GM18499 (cell line): ENCODE measurements at regions not wholly inside any gene's neighbourhood (a gene's known extent, or its start where the extent isn't known, plus 50 kb on each side); places are given as distances from the start of the nearest gene placed in this dataset.

Experiments used
- ATAC-seq: cut with Tn5 transposase; IDR thresholded peaks from one replicate; pipeline ENCODE4 v1.9.1; 2021; ENCODE audit warnings: moderate number of reproducible peaks; ENCODE audit not compliant: insufficient read depth, unreplicated experiment

DNA sequence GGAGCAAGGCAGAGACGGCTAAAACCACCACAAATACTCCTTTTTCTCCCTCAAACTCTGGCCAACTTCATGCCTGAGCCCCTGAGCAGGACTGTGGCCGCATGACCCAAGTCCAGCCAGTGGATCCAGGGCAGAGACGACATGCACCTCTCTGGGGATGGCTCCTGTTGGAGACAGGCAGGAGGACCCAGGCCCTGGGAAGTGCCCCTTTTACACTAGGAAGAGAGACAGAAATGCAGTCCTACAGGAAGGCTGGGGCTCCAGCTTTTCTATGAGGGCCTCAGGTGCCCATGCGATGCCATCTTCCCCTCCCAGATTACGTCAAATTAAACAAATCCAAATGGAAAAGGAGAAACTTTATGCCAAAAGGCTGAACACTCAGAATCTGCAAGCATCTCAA lies 498.0 kb downstream of the BRD1 start:
- no peak for ATAC-seq

DNA sequence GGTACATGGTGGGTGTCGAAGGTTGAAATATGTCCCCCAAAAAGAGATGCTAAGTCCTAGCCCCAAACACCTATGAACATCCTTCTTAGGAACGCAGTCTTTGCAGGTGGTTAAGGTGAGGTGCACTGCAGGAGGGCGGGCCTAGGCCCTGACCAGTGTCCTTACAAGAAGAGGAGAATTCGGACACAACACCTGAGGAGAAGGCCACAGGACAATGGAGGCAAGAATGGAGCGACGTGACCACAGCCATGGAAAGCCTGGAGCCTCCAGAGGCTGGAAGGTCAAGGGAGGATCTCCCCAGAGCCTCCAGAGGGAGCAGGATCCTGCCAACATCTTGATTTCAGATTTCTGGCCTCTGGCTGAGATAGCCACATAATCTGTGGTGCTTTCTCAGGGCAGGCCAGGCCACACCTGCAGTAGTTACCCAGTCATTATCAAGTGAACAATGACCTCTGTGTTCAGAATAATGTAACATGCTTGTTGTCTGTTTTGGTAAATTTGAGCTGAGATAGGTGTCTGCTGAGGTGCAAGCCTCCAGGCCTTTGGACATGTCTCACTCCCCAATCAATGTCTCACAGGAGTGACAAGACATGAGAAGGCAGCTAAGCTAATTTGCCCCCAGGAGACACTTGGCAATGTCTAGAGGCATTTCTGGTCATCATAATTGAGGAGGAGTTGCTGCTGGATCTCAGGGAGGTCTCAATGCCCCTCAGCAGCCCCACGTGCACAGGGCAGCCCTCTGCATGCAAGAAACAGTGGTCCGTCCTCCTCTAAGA lies 498.9 kb downstream of the BRD1 start:
- no peak for ATAC-seq

DNA sequence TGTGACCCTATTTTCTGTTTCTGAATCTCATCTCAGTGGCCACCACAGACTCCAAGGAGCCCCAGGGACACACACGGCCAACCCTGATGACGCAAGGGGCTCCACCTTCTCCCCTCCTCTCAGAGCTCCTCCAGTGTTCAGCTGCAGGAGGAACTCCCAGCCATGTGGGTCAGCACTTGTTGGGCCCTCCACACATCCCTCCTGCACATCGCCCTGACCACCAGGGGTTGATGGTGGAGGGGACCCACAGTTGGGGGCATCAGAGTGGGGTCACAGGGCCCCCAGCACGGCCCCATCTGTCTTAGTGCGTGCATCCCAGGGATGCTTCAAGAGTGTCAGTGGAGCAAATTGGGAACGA lies 499.6 kb downstream of the BRD1 start:
- ATAC-seq: no peak

DNA sequence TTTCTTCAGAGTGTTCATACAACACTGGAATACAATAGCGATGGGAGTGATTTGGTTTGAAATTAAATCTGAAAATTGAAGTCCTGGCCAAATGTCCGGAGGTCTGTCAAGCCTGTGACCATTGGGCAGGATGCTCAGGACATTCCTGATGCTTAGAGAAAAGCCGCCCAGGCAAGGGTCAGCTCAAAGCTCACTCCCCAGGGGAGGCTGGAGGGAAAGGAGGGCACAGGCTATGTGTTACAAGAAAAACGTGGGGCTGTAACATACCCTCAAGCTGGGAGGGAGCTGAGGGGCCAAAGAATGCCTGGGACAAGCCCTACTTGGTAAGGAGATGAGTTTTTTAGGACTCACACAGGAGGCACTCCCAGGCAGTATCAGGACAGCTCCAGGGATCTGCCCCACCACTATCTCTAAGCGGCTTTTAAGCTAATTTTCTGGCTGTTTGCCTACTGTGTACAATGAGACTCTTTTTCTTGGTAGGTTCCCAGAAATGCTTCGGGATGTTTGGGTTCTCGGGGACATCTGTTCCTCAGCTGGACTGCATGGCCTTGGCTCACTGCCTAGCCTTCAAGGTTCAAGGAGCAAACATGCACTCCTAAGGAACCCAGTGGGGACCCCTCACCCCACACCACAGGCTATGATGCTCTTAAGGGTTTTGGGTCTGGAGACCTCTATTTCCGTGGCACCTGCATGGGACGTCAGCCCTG lies 500.1 kb downstream of the BRD1 start:
- no peak for ATAC-seq

DNA sequence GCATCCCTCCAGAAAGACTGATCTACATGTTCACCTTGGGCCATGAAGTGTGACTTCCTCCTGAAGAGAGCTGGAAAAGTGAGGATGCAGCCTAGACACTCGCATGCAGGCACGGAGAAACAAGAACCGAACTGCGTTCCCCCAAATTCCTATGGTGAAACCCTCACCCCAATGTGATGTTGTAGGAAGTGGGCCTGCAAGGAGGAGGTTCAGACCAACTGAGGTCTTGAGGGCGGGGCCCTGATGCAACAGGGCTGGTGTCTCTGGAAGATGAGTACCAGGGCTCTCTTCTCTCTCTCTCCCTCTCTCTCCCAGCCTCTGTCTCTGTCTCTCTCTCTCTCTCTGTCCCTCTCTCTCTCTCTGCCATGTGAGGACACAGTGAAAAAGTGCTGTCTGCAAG lies 501.1 kb downstream of the BRD1 start:
- no peak for ATAC-seq

DNA sequence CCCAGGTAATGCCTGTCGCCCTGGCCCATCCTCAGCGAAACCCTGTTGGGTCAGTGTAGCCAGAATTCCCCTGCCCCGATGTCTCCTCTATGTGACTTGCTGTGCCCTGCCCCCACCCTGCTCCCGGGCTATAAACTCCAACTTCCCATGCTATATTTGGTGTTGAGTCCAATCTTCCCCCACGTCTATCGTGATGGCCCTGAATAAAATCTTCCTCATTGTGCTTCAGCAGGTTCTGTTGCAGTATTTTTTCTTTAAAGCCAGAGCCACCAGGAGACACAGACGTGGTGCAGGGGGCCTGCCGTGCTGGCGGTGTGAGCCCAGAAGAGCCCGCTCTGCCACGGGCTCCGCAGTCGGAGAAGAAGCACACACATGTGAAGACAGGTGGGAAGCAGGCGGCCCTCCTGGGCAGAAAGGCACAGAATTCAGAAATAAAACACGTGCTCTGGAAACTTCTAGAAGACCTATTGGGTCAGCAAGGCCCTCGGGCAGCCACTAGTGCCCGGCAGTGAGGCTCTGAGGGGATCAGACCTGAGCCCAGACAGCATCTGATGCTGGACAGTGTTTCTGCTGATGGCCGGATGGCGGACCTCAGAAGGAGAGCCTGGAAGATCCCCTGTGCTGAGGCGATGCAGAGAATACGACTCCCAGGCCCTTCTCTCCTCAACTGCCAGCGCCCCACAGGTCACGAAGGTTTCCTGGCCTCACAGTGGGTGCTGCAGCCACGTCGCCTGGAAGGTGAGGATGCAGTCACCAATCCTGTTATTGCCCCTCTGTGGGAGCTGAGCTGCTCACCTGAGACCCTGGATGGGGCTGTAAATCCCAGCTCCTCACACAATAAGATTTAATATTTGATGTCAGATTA lies 501.9 kb downstream of the BRD1 start:
- ATAC-seq: no peak

DNA sequence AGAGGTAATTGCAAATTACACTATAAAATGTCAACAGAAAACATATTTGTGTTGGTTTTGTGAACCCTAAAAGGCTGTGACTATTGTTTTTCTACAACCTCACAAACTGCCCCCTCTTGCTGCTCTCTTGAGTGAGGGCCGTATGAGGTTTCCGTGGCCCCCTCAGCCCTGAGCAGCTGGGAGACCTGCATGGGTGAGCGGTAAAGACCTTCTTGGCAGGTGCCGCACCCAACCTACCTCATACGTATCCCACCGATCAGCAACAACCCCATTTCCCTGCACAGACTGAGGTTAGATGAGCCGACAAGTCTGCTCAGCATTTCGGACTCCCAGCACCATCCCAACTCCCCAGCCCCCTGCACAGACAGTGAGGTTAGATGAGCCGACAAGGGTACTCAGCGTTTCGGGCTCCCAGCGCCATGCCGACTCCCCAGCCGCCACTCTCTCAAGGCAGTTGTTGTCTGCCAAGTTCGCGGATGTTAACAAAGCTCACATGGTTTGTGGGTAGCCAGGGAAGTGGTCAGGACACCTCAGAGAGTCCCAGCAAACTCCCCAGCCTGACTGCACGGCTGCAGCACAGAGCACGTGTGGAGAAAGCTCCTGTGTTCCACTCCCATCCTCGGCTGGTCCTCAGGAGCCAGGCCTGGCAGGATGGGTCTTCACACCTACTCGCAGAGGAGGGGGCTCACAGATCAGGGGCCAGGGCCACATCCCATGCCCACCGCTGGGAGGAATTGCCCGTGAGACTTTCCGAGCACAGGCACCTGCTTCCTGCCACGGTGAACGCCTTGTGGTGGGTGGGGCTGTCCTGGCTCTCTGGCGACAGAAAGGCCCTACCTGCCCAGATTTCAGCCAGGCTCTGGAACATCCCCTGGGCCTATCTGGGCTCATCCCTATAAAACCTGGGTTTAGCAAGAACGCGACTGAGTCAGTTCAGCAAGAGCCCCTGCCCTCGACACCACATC lies 502.9 kb downstream of the BRD1 start:
- ATAC-seq: no peak

DNA sequence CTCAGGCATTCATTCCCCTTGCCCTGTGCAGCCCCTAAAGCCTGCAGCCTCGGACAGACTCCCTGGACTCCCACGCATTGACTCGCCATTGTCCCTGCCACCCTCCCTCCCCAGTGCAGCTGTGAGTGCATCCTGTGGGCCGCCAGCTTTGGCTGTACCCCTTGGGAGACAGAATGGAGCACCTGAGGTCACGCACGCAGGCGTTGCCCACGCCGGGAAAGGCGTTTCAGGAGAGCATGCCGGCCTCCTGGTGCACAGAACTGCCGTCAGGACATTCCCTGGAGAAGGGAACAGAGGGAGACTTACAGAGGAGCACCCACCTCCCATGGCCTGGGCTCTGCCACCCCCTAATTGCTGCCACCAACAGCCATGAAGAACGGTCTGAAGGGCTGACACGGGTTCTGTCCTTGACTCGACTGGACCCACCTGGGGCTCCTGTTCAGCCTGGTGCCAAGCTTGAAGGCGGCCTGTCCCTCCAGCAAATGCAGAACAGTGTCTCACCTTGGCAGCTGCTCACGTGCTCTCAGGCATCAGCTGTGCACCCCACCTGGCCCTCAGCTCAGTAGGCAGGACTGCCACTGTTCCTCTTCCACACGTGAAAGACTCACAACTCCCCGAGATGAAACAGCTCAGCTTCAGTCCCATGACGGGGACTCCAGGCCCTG lies 503.8 kb downstream of the BRD1 start:
- no peak for ATAC-seq

DNA sequence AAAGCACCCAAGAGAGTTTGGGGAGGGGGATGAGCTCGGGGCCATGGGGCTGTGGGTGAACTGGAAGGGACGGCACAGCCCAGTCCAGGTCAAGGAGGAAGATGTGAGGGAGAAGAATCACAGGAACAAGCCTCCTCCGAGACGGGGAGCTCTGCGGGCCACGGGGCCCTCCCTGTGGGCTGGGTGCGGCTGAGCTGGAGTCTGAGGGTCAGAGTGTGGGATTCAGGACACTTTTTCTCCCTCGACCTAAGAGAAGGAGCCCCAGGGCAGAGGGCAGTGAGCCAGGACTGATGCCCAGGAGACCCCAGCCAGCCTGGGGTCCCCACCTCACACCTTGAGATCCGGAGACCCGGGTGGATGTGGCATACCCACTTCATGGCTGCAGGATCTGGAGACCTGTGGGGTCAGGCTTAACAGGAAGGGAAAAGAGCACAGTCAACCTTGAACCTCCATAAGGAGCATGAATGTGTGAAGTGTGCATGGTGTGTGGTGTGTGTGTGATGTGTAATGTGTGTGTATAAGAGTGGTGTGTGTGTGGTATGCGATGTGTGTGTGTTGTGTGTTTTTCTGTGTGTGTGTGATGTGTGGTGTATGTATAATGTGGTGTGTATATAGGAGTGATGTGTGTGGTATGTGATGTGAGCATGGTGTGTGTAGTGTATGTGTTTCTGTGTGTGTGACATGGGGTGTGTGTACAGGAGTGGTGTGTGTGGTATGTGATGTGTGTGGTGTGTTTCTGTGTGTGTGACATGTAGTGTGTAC lies 504.6 kb downstream of the BRD1 start:
- no peak for ATAC-seq

DNA sequence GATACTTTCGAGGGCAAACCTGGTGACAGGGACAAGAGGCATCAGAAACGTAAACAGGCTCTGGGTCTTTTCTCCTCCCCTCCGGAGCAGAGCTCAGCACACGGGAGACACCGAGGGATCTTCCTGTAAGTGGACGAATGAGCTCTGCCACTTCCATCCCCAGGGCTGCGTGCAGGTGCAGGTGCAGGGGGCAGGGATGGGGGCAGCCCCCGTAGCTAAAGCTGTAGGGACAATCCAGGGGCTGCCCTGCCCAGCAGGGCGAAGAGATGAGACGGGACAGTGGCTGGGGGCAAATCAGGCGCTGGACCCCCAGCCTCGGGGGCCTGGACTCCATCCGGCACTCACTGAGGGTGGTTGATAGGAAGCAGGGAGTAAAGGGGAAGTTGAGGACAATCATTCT lies 505.4 kb downstream of the BRD1 start:
- ATAC-seq: no peak

DNA sequence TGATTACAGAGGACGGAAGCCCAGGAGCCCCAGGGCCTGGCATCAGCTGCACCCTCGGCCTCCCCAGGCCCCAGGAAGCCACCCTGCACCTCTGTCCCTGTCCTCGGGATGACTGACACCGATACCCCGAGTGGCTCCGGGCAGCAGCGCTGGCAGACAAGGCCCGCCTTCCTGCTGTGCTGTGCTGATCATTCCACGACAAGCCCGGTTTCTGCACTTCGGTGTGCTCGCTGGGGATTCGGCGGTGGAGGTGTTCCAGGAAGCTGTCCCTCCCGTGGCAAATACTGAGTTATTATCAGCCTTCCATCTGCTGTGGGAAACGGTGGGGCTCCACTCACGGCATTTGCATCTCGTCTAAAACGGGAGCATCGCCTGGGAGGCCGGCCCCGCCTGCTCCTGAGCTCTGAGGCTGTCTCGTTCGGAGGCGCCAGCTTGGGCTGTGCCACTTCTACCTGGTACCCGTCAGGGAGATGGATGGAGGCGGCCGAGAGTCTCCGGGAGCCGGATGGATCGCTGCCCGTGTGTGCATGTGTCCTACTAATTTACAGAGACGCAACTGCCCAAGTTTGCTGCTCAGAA lies 506.1 kb downstream of the BRD1 start:
- ATAC-seq: no peak

DNA sequence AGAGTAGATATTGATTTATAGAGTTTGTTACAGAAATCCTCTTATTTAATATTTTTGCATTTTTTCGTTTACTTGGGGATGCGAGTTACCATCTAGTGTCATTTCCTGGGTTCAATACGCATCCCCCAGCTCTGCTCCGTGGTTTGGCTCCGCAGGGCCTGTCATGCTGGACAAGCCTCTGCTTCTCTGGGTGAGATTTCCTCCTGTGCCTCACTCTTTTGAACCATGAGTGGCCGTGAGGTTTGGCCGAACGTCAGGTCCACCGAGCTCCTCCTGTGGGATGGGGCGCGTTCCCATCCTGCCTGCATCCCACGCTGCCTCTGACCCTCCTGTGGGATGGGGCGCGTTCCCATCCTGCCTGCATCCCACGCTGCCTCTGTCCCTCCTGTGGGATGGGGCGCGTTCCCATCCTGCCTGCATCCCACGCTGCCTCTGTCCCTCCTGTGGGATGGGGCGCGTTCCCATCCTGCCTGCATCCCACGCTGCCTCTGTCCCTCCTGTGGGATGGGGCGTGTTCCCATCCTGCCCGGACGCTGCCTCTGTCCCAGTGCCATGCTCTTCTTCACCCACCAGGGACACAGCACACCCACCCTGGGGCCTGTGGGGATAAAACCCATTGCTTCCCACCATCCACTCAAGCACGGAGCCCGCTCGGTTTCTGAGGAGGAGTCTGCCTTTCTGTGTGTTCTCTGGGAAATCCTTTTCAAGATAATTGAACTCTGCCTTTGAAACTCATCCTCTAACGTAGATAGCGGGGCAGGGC lies 506.8 kb downstream of the BRD1 start:
- ATAC-seq: no peak

DNA sequence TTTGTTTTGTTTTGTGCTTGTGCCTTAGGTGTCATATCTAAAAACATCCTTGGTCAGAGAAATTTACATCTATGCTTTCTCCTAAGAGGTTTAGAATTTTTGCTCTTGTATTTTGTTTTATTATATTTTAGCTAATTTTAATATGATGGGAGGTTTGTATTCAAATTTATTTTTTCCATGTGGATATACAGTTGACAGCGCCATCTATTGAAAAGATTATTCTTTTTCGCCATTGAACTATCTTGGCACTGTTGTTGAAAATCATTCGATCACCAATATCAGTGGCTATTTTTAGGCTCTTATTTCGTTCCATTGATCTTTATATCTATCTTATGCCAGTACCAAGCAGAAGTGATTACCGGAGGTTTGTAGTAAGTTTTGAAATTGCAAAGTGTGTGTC lies 510.3 kb downstream of the BRD1 start:
- ATAC-seq: no peak

DNA sequence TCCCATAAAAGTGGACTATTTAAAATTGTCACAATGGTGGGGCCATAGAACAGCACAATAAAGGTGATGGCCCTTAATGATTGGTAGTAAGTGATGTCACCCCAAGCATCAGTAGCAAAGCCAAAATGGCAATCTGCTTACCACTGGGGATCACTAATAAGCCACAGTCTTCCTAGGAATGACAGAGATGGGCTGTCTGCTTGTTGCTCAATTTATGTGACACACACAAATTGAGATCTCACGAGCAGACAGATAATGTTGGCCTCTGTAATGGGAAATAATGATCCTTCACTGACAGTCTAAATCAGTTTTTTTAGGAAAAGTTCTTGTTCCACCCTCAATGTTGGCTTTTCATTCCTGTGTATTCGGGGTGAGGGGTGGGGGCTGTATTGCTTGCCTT lies 515.1 kb downstream of the BRD1 start:
- ATAC-seq: no peak

DNA sequence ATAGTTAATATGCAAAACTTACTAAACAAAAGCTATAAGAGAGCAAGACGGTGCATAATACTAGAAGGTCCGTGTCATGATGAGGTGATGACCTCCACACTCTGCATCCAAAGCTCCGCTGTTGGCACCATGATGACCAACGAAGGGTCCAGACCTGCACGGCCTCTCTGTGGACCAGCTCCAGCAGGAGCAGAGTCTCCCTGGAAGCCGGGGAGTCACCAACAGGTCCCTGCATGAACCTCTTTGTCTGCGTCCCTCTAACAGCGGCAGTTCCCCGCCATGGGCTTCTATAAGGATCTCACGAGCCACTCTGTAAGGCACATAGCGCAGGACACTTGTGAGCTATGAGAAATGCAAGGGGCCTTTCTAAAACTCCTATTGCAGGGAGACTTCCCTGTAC lies 517.3 kb downstream of the BRD1 start:
- ATAC-seq: no peak

DNA sequence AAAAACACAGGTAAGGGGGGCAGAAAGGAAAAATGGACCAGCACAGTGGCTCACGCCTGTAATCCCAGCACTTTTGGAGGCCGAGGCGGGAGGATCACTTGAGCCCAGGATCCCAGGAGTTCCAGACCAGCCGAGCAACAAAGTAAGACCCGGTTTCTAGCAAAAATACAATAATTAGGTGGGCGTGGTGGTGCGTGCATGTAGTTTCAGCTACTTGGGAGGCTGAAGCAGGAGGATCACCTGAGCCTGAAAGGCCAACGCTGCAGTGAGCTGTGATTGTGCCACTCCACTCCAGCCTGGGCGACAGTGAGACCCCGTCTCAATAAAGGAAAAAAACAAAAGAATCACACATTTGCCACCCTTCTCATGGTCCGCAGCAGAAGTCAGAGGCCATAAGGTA lies 519.4 kb downstream of the BRD1 start:
- ATAC-seq: no peak

DNA sequence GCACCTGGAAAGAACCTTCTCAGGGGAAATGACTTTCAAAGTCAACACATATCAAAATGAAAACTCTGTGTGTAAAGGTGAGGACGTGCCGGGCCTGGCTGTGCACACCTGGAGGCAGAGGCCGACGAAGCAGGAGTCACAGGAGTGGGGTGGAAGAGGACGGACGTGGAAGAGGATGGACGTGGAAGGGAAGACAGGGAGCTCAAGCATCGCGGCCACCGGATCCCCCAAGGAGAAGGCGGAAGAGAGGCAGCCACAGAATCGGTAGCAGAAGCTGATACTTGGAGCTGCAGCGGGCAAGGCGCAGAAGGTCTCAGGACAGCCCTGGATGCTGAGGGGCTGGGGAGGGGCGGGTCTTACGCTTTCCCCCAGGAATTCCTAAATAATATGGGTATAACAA lies 519.8 kb downstream of the BRD1 start:
- no peak for ATAC-seq

DNA sequence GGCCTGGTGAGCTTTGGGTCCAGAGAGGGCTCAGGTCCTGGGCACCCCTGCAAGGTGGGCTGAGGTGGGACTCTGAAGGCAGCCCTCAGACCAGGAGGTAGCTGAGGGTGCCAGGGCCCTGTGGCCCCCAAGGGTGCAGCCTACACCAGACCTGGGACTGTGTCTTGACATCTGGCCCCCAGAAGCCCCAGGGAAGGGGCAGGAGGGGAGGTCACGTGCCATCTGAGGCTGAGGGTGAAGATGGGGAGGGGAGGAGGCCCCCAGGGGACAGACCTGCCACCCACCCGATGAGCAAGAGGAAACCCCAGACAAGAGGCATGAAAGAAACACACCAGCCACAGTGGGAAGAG lies 520.2 kb downstream of the BRD1 start:
- ATAC-seq: no peak
